SK-N-SH treated with all-trans-retinoic acid at 6 μM for 48 hours (cell line): ENCODE measurements at regions not wholly inside any gene's neighbourhood (a gene's known extent, or its start where the extent isn't known, plus 50 kb on each side); places are given as distances from the start of the nearest gene placed in this dataset.

Experiments
- CREB5 ChIP-seq: fragments of 250-450 bp; sonication (Bioruptor Pico); IDR thresholded peaks from 2 replicates; pipeline ENCODE4 v1.5.1; 2020; ENCODE audit warnings: low read depth, mild to moderate bottlenecking, moderate library complexity
- ESRRG ChIP-seq: fragments of 250-450 bp; sonication (Bioruptor Pico); IDR thresholded peaks from 2 replicates; pipeline ENCODE4 v1.6.1; 2021; ENCODE audit warnings: mild to moderate bottlenecking
- OSR1 ChIP-seq: fragments of 250-450 bp; sonication (Bioruptor Pico); IDR thresholded peaks from 2 replicates; pipeline ENCODE4 v1.8.0; 2022; ENCODE audit warnings: moderate library complexity, mild to moderate bottlenecking, inconsistent platforms
- PATZ1 ChIP-seq: fragments of 250-450 bp; sonication (Bioruptor Pico); IDR thresholded peaks from 2 replicates; pipeline ENCODE4 v1.8.0; 2020; ENCODE audit warnings: mild to moderate bottlenecking, moderate library complexity, borderline replicate concordance
- RARB ChIP-seq: fragments of 250-450 bp; sonication (Bioruptor Pico); IDR thresholded peaks from 2 replicates; pipeline ENCODE4 v1.8.0; 2021; ENCODE audit warnings: mild to moderate bottlenecking, moderate library complexity
- TOX ChIP-seq: fragments of 250-450 bp; sonication (Bioruptor Pico); IDR thresholded peaks from 2 replicates; pipeline ENCODE4 v1.8.0; 2021; ENCODE audit warnings: mild to moderate bottlenecking, moderate library complexity, borderline replicate concordance
- TSHZ2 ChIP-seq: fragments of 250-450 bp; sonication (Bioruptor Pico); IDR thresholded peaks from 2 replicates; pipeline ENCODE4 v1.5.0; 2020; ENCODE audit warnings: mild to moderate bottlenecking, moderate library complexity
- ZC3H10 ChIP-seq: fragments of 250-450 bp; sonication (Bioruptor Pico); IDR thresholded peaks from 2 replicates; pipeline ENCODE4 v1.5.1; 2021; ENCODE audit warnings: mild to moderate bottlenecking, moderate library complexity

GRCh38 chr2:23330214-23330613, 54.8 kb upstream of the KLHL29 start:
- TF ChIP-seq CREB5 (no peak), ESRRG (CRISPR knock-in tag) (no peak), TSHZ2 (CRISPR knock-in tag) (no peak), ZC3H10 (CRISPR knock-in tag) (no peak), RARB (CRISPR knock-in tag) (no peak), TOX (CRISPR knock-in tag) (no peak), OSR1 (CRISPR knock-in tag) (no peak), PATZ1 (CRISPR knock-in tag) (no peak)
